GM18868 (cell line): ENCODE measurements at regions not wholly inside any gene's neighbourhood (a gene's known extent, or its start where the extent isn't known, plus 50 kb on each side); places are given as distances from the start of the nearest gene placed in this dataset.

ENCODE experiments used
- ATAC-seq: cut with Tn5 transposase; IDR thresholded peaks from one replicate; pipeline ENCODE4 v1.9.1; 2021; ENCODE audit warnings: mild to moderate bottlenecking, moderate library complexity; ENCODE audit not compliant: unreplicated experiment

- ATAC-seq = no peak
Observed at GRCh38 chr13:40103864-40104263, 448.4 kb downstream of the COG6 start.

GRCh38 chr13:40105231-40105630 is 449.8 kb downstream of the COG6 start:
- ATAC-seq = no peak

GRCh38 chr13:40109351-40109844 is 453.9 kb downstream of the COG6 start:
- ATAC-seq = no peak

- ATAC-seq = no peak
Observed at GRCh38 chr13:40113643-40114304, 458.3 kb downstream of the COG6 start.

- ATAC-seq = no peak
Observed at GRCh38 chr13:40114305-40114896, 458.9 kb downstream of the COG6 start.

GRCh38 chr13:40115426-40115825 is 460.0 kb downstream of the COG6 start:
- ATAC-seq = no peak

GRCh38 chr13:40116008-40116407 is 460.5 kb downstream of the COG6 start:
- ATAC-seq = peak; percentile 88

- ATAC-seq = no peak
Observed at GRCh38 chr13:40118337-40118736, 462.9 kb downstream of the COG6 start.

- no peak for ATAC-seq
Observed at GRCh38 chr13:40119852-40120251, 464.4 kb downstream of the COG6 start.

- ATAC-seq = no peak
Observed at GRCh38 chr13:40120288-40120687, 464.8 kb downstream of the COG6 start.

- no peak for ATAC-seq
Observed at GRCh38 chr13:40120781-40121180, 465.3 kb downstream of the COG6 start.

GRCh38 chr13:40121722-40122121 is 466.3 kb downstream of the COG6 start:
- ATAC-seq = no peak

- no peak for ATAC-seq
Observed at GRCh38 chr13:40123962-40124632, 468.6 kb downstream of the COG6 start.

GRCh38 chr13:40124633-40125015 is 469.2 kb downstream of the COG6 start:
- ATAC-seq = no peak

- no peak for ATAC-seq
Observed at GRCh38 chr13:40125336-40125735, 469.9 kb downstream of the COG6 start.

- ATAC-seq = peak; percentile 60
Observed at GRCh38 chr13:40126306-40127085, 471.0 kb downstream of the COG6 start.

- no peak for ATAC-seq
Observed at GRCh38 chr13:40127476-40127875, 472.0 kb downstream of the COG6 start.

GRCh38 chr13:40127925-40128324 is 472.5 kb downstream of the COG6 start:
- ATAC-seq = no peak

- ATAC-seq = no peak
Observed at GRCh38 chr13:40129467-40129866, 474.0 kb downstream of the COG6 start.

- ATAC-seq = no peak
Observed at GRCh38 chr13:40130871-40131636, 475.6 kb downstream of the COG6 start.

- ATAC-seq = no peak
Observed at GRCh38 chr13:40132249-40132648, 476.8 kb downstream of the COG6 start.
